Caco-2 (cell line): ENCODE measurements at regions not wholly inside any gene's neighbourhood (a gene's known extent, or its start where the extent isn't known, plus 50 kb on each side); places are given as distances from the start of the nearest gene placed in this dataset.

Experiments
- BruUV-seq: library from RNA; stranded (reverse); fragments of 400-500 nt; replicated peaks from 2 replicates; lab custom pipeline; 2021; lab: Mats Ljungman, UMichigan
- CTCF ChIA-PET: fragments of 300-600 bp; sonication (Branson Sonifier 250); formaldehyde crosslinking; loops from one replicate; lab custom pipeline; 2022; ENCODE audit warnings: antibody characterized with exemption; lab: Charles Lee
- POLR2A ChIA-PET: fragments of 300-600 bp; sonication (Branson Sonifier 250); formaldehyde crosslinking; loops from one replicate; lab custom pipeline; 2022; ENCODE audit warnings: antibody characterized with exemption; lab: Charles Lee
- DNase-seq, 2 experiments: peaks; one replicate each; pipeline versions ENCODE4 v3.0.0 to v3.0.0-alpha.2; 2020 to 2022
- H3K27me3 ChIP-seq: replicated peaks from 2 replicates; pipeline ENCODE4 v1.6.0; 2011; ENCODE audit warnings: low read length; ENCODE audit not compliant: control insufficient read depth, insufficient read depth
- H3K36me3 ChIP-seq: 2 replicates; pipeline ENCODE4 v1.5.1; 2011; ENCODE audit warnings: low read length; ENCODE audit not compliant: control insufficient read depth, insufficient read depth
- H3K4me1 ChIP-seq: fragments of 250-450 bp; sonication (Bioruptor Pico); 2 replicates; pipeline ENCODE4 v1.5.1; 2020; ENCODE audit warnings: mild to moderate bottlenecking
- H3K4me3 ChIP-seq: 2 replicates; pipeline ENCODE4 v1.5.1; 2011; ENCODE audit warnings: low read depth, mild to moderate bottlenecking, control low read depth, low read length
- H3K9me3 ChIP-seq: fragments of 250-450 bp; sonication (Bioruptor Pico); 2 replicates; pipeline ENCODE4 v1.5.1; 2020; ENCODE audit warnings: mild to moderate bottlenecking, moderate library complexity
- H3K27ac Mint-ChIP-seq: one replicate; pipeline ENCODE4 v1.8.0; 2022; ENCODE audit warnings: mixed read lengths; ENCODE audit not compliant: unreplicated experiment
- H3K27me3 Mint-ChIP-seq: one replicate; pipeline ENCODE4 v1.8.0; 2022; ENCODE audit warnings: mixed read lengths; ENCODE audit not compliant: insufficient read depth, unreplicated experiment
- H3K36me3 Mint-ChIP-seq: one replicate; pipeline ENCODE4 v1.8.0; 2022; ENCODE audit warnings: mild to moderate bottlenecking, mixed read lengths; ENCODE audit not compliant: insufficient read depth, unreplicated experiment
- H3K4me1 Mint-ChIP-seq: one replicate; pipeline ENCODE4 v1.8.0; 2022; ENCODE audit warnings: low read depth, mixed read lengths; ENCODE audit not compliant: unreplicated experiment
- H3K4me3 Mint-ChIP-seq: one replicate; pipeline ENCODE4 v1.8.0; 2022; ENCODE audit warnings: mild to moderate bottlenecking, moderate library complexity, mixed read lengths; ENCODE audit not compliant: unreplicated experiment
- H3K9me3 Mint-ChIP-seq: one replicate; pipeline ENCODE4 v1.8.0; 2022; ENCODE audit warnings: mixed read lengths; ENCODE audit not compliant: unreplicated experiment
- CTCF ChIP-seq, 2 experiments: fragments of 200-600 bp in 1 of 2; IDR thresholded peaks; 1 replicate in 1 of 2; 2 replicates in 1 of 2; pipeline versions ENCODE4 v1.5.1 to v1.8.0; 2011 to 2022; ENCODE audit warnings: antibody characterized with exemption in 1 of 2, control low read depth in 1 of 2, inconsistent platforms in 1 of 2, low read depth in 1 of 2, low read length in 1 of 2, mild to moderate bottlenecking in 1 of 2, moderate library complexity in 1 of 2; ENCODE audit not compliant: insufficient read depth in 1 of 2, severe bottlenecking in 1 of 2, unreplicated experiment in 1 of 2
- intact Hi-C: fragments of 100-400 bp; cut with micrococcal nuclease; formaldehyde crosslinking; loops from one replicate; pipeline ENCODE4 v1.10.0; 2022; ENCODE audit not compliant: unreplicated experiment

GRCh38 chr13:33380487-33381079, 95.0 kb upstream of the STARD13 start:
- TF ChIP-seq CTCF (IDR thresholded peaks at IDR 0.05; ENCODE audit: insufficient read depth in 1 of 2, low read depth in 1 of 2, low read length in 1 of 2, severe bottlenecking in 1 of 2, unreplicated experiment in 1 of 2), result no peak
- intact Hi-C loops, result no loop called here
- POLR2A ChIA-PET, result no interaction called here
- no peaks in the 10 kb centered on the region for H3K27me3 ChIP-seq
- no peaks in the 10 kb centered on the region for H3K27me3 Mint-ChIP-seq
- H3K9me3 ChIP-seq, result no peaks in the 10 kb centered on the region
- H3K4me3 ChIP-seq, result no peak overlapping the region
- no peaks in the 10 kb centered on the region for H3K9me3 Mint-ChIP-seq
- H3K36me3 ChIP-seq, result no peaks in the 10 kb centered on the region
- no peaks in the 10 kb centered on the region for H3K36me3 Mint-ChIP-seq
- H3K4me1 ChIP-seq, result no peaks in the 10 kb centered on the region; the same call in 1 of the 2 replicates
- H3K4me1 Mint-ChIP-seq, result peaks cover 7% of the 10 kb centered on the region
- CTCF ChIA-PET, result no interaction called here
- no peak overlapping the region for H3K4me3 Mint-ChIP-seq
- BruUV-seq, result no TSS peak
- no peak overlapping the region for H3K27ac Mint-ChIP-seq
- no peak for DNase-seq

- H3K36me3 Mint-ChIP-seq, result no peaks in the 10 kb centered on the region
- Histone ChIP-seq H3K27me3 (no peaks in the 10 kb centered on the region), H3K36me3 (no peaks in the 10 kb centered on the region), H3K4me1 (no peaks in the 10 kb centered on the region; the same call in 1 of the 2 replicates), H3K4me3 (no peak overlapping the region), H3K9me3 (no peaks in the 10 kb centered on the region)
- H3K27ac Mint-ChIP-seq, result no peak overlapping the region
- H3K4me1 Mint-ChIP-seq, result peaks cover 7% of the 10 kb centered on the region
- CTCF ChIA-PET, result no interaction called here
- no peak for TF ChIP-seq CTCF (IDR thresholded peaks at IDR 0.05; ENCODE audit: insufficient read depth in 1 of 2, low read depth in 1 of 2, low read length in 1 of 2, severe bottlenecking in 1 of 2, unreplicated experiment in 1 of 2)
- no TSS peak for BruUV-seq
- no peak for DNase-seq
- POLR2A ChIA-PET, result no interaction called here
- intact Hi-C loops, result no loop called here
- no peaks in the 10 kb centered on the region for H3K27me3 Mint-ChIP-seq
- H3K9me3 Mint-ChIP-seq, result no peaks in the 10 kb centered on the region
- H3K4me3 Mint-ChIP-seq, result no peak overlapping the region
Measured at GRCh38 chr13:33381180-33381579, 95.6 kb upstream of the STARD13 start.

- BruUV-seq, result no TSS peak
- no peaks in the 10 kb centered on the region; the same call in 1 of the 2 replicates for H3K4me1 ChIP-seq
- CTCF ChIA-PET, result no interaction called here
- no peak overlapping the region for H3K4me3 ChIP-seq
- Mint-ChIP-seq H3K4me1 (peaks cover 7% of the 10 kb centered on the region), H3K9me3 (no peaks in the 10 kb centered on the region), H3K27me3 (no peaks in the 10 kb centered on the region), H3K4me3 (no peak overlapping the region), H3K36me3 (no peaks in the 10 kb centered on the region), H3K27ac (no peak overlapping the region)
- POLR2A ChIA-PET, result no interaction called here
- intact Hi-C loops, result no loop called here
- H3K36me3 ChIP-seq, result no peaks in the 10 kb centered on the region
- DNase-seq, result no peak
- TF ChIP-seq CTCF (IDR thresholded peaks at IDR 0.05; ENCODE audit: insufficient read depth in 1 of 2, low read depth in 1 of 2, low read length in 1 of 2, severe bottlenecking in 1 of 2, unreplicated experiment in 1 of 2), result no peak
- H3K9me3 ChIP-seq, result no peaks in the 10 kb centered on the region
- no peaks in the 10 kb centered on the region for H3K27me3 ChIP-seq
Measured at GRCh38 chr13:33381906-33382305, 96.4 kb upstream of the STARD13 start.
